ENCODE measurements at regions not wholly inside any gene's neighbourhood (a gene's known extent, or its start where the extent isn't known, plus 50 kb on each side); places are given as distances from the start of the nearest gene placed in this dataset.

- TF ChIP-seq CTCF (conservative IDR thresholded peaks at IDR 0.05; ENCODE audit: low read depth in 2 of 2): no peak
- TF ChIP-seq EZH2phosphoT487 (IDR thresholded peaks at IDR 0.05; ENCODE audit: unreplicated experiment): no peak
These were observed 148.5 kb upstream of the PRSS16 start (continued) for GRCh38 chr6:27098956-27099355.

- H3K4me2 ChIP-seq: no peak overlapping the region
- H2AFZ ChIP-seq: no peak overlapping the region
- ATAC-seq (no peak), DNase-seq (ENCODE audit: low spot score) (no peak)
- no peaks in the 10 kb centered on the region for H3K79me2 ChIP-seq (replicated peaks; ENCODE audit: insufficient read depth)
- no peaks in the 10 kb centered on the region for H4K20me1 ChIP-seq (replicated peaks; ENCODE audit: insufficient read depth)
- H3K36me3 Mint-ChIP-seq (ENCODE audit: low read depth): no peaks in the 10 kb centered on the region
- no peak overlapping the region for H3K27ac ChIP-seq (ENCODE audit: low read depth)
- no peak overlapping the region for H3K4me3 Mint-ChIP-seq
- H3K9me2 ChIP-seq (ENCODE audit: insufficient read depth): no peaks in the 10 kb centered on the region
- peaks cover 2% of the 10 kb centered on the region; the same call in 2 of the 3 replicates for H3K9me3 Mint-ChIP-seq
- H3F3A ChIP-seq (replicated peaks; ENCODE audit: low read depth): no peaks in the 10 kb centered on the region
- H3K27me3 Mint-ChIP-seq (ENCODE audit: insufficient read depth, low read depth, poor library complexity): peaks cover 13% of the 10 kb centered on the region
- no peak overlapping the region for H3K4me3 ChIP-seq
- H3K4me1 Mint-ChIP-seq: peaks cover 15% of the 10 kb centered on the region
- H3K27me3 ChIP-seq (ENCODE audit: insufficient read depth): peaks cover 6% of the 10 kb centered on the region; the same call in 1 of the 2 replicates
- H3K4me1 ChIP-seq (ENCODE audit: insufficient read depth): peaks cover 9% of the 10 kb centered on the region; the same call in 1 of the 2 replicates
- no peak overlapping the region for H3K27ac Mint-ChIP-seq
- H3K36me3 ChIP-seq (ENCODE audit: insufficient read depth): no peaks in the 10 kb centered on the region
- TF ChIP-seq REST (IDR thresholded peaks at IDR 0.05; ENCODE audit: unreplicated experiment) (no peak), ZNF114 (CRISPR knock-in tag; IDR thresholded peaks at IDR 0.05) (no peak), EZH2phosphoT487 (IDR thresholded peaks at IDR 0.05; ENCODE audit: unreplicated experiment) (no peak), CTCF (conservative IDR thresholded peaks at IDR 0.05; ENCODE audit: low read depth in 2 of 2) (no peak), CREB1 (CRISPR knock-in tag; IDR thresholded peaks at IDR 0.05; ENCODE audit: low read depth) (no peak), EZH2 (IDR thresholded peaks at IDR 0.05; ENCODE audit: low read depth, unreplicated experiment) (no peak), STAT1 (IDR thresholded peaks at IDR 0.05; ENCODE audit: unreplicated experiment) (no peak), NANOG (IDR thresholded peaks at IDR 0.05; ENCODE audit: borderline replicate concordance) (no peak), ZNF331 (CRISPR knock-in tag; IDR thresholded peaks at IDR 0.05; ENCODE audit: low read depth) (no peak), ZNF462 (CRISPR knock-in tag; IDR thresholded peaks at IDR 0.05) (no peak), POLR2AphosphoS5 (IDR thresholded peaks at IDR 0.05; ENCODE audit: low read depth) (no peak), JUNB (IDR thresholded peaks at IDR 0.05; ENCODE audit: unreplicated experiment) (no peak)
These were observed 146.6 kb upstream of the PRSS16 start for GRCh38 chr6:27100921-27101320.
